OCI-LY3 (cell line): ENCODE measurements at regions not wholly inside any gene's neighbourhood (a gene's known extent, or its start where the extent isn't known, plus 50 kb on each side); places are given as distances from the start of the nearest gene placed in this dataset.

ENCODE experiments used
- H2AFZ ChIP-seq: fragments of 200-600, 300-600 bp; shearing (Covaris generic); 2 replicates; pipeline ENCODE4 v1.6.0; 2014; ENCODE audit warnings: antibody characterized with exemption, low read depth, low read length
- H3K27ac ChIP-seq: fragments of 200-600, 300-600 bp; sonication (generic); 2 replicates; pipeline ENCODE4 v1.5.1; 2014; ENCODE audit warnings: mild to moderate bottlenecking, low read length, moderate library complexity, mixed read lengths
- H3K27me3 ChIP-seq: fragments of 200-600, 300-600 bp; sonication (generic); 2 replicates; pipeline ENCODE4 v1.6.1; 2014; ENCODE audit warnings: low read depth, low read length, mixed read lengths
- H3K36me3 ChIP-seq: fragments of 200-600, 300-600 bp; sonication (generic); replicated peaks from 2 replicates; pipeline ENCODE3; 2014; ENCODE audit warnings: low read depth, low read length, mixed read lengths
- H3K4me1 ChIP-seq: fragments of 300-600, 200-600 bp; sonication (generic); 2 replicates; pipeline ENCODE4 v1.6.1; 2014; ENCODE audit warnings: low read length, mixed read lengths
- H3K4me2 ChIP-seq: fragments of 200-600, 300-600 bp; sonication (generic); 2 replicates; pipeline ENCODE4 v1.6.1; 2014; ENCODE audit warnings: low read length, mixed read lengths
- H3K4me3 ChIP-seq: fragments of 300-600, 200-600 bp; sonication (generic); 2 replicates; pipeline ENCODE4 v1.5.1; 2014; ENCODE audit warnings: antibody characterized with exemption, mild to moderate bottlenecking, low read length, moderate library complexity
- H3K79me2 ChIP-seq: fragments of 300-600, 200-600 bp; shearing (Covaris generic); 2 replicates; pipeline ENCODE4 v1.6.1; 2014; ENCODE audit warnings: mild to moderate bottlenecking, low read length, mixed read lengths
- H3K9ac ChIP-seq: fragments of 300-600, 200-600 bp; shearing (Covaris generic); 2 replicates; pipeline ENCODE4 v1.6.0; 2014; ENCODE audit warnings: mild to moderate bottlenecking, low read length, moderate library complexity
- H3K9me3 ChIP-seq: fragments of 200-600, 300-600 bp; shearing (Covaris generic); 2 replicates; pipeline ENCODE4 v1.6.1; 2014; ENCODE audit warnings: low read length, mixed read lengths; ENCODE audit not compliant: insufficient read depth
- H4K20me1 ChIP-seq: fragments of 200-600, 300-600 bp; sonication (generic); 2 replicates; pipeline ENCODE4 v1.6.1; 2016; ENCODE audit warnings: low read length, mixed read lengths; ENCODE audit not compliant: insufficient read depth
- CTCF ChIP-seq: fragments of 200-600, 300-600 bp; sonication (generic); IDR thresholded peaks from 2 replicates; pipeline ENCODE4 v1.5.1; 2014; ENCODE audit warnings: antibody characterized with exemption, low read length, low read depth
- EZH2phosphoT487 ChIP-seq: fragments of 200-600 bp; shearing (Covaris generic); IDR thresholded peaks from 2 replicates; pipeline ENCODE4 v1.6.1; 2018; ENCODE audit warnings: antibody characterized with exemption, mixed run types, low read depth

- TF ChIP-seq EZH2phosphoT487 (no peak), CTCF (no peak)
- no peak overlapping the region for H3K4me2 ChIP-seq
Measured at GRCh38 chr10:78483641-78484040, 450.0 kb downstream of the RPS24 start.

DNA sequence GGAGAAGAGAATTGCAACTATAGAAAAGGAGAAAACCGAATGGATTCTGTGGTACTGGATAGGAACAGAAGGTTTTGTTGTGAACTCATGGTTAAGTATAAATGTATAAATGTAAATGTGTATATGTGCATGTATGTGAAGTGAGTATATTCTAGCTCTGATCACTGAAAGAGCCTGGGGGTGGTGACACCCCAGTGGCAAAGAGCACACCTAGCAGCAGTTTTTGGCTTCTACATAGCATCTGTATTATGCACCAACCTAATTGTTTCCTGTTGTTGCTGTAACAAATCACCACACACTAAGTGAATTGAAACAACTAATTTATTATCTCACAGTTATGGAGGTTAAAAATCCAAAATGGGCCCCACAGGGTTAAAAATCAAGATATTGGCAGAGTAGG, 455.4 kb downstream of the RPS24 start:
- H3K9ac ChIP-seq, result no peak overlapping the region
- no peak overlapping the region for H3K4me2 ChIP-seq
- 0 out of 2 replicates have a peak, but pooled peaks cover 3% of the 10 kb centered on the region for H3K9me3 ChIP-seq
- TF ChIP-seq EZH2phosphoT487 (no peak), CTCF (no peak)
- no peaks in the 10 kb centered on the region for H3K36me3 ChIP-seq
- peaks cover 6% of the 10 kb centered on the region; the same call in 1 of the 2 replicates for H3K27me3 ChIP-seq
- H3K4me1 ChIP-seq, result no peaks in the 10 kb centered on the region
- H4K20me1 ChIP-seq, result no peaks in the 10 kb centered on the region
- no peak overlapping the region for H3K27ac ChIP-seq
- no peaks in the 10 kb centered on the region for H3K79me2 ChIP-seq
- H2AFZ ChIP-seq, result no peak overlapping the region
- H3K4me3 ChIP-seq, result no peak overlapping the region

More at GRCh38 chr10:78483641-78484040, 450.0 kb downstream of the RPS24 start:
- Histone ChIP-seq H3K4me1 (no peaks in the 10 kb centered on the region), H3K27me3 (peaks cover 34% of the 10 kb centered on the region), H2AFZ (no peak overlapping the region), H3K9ac (no peak overlapping the region), H3K9me3 (no peaks in the 10 kb centered on the region), H3K27ac (no peak overlapping the region), H4K20me1 (no peaks in the 10 kb centered on the region), H3K79me2 (no peaks in the 10 kb centered on the region), H3K4me3 (no peak overlapping the region), H3K36me3 (no peaks in the 10 kb centered on the region)

DNA sequence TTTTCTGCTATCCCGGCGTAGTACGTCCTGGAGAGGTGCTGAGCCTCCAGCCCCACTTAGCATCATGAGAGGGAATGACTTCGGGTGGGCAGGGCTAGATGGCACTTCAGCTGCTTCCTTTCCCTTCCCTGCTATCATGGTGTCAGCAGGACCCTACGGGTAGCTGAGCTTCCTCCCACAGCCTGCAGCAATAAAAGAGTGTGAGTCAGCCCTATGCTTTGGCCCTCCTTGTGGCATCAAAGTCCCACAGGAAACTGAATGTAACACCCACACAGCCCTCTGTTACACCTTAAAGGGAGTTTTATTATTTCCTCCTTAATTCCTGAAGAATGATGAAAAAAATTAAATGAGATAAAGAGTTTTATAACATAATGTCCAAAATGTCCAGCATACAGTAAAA, 458.1 kb downstream of the RPS24 start:
- H3K9me3 ChIP-seq, result 0 out of 2 replicates have a peak, but pooled peaks cover 3% of the 10 kb centered on the region
- H3K27ac ChIP-seq, result no peak overlapping the region
- TF ChIP-seq CTCF (no peak), EZH2phosphoT487 (no peak)
- H3K4me3 ChIP-seq, result no peak overlapping the region
- no peaks in the 10 kb centered on the region for H3K79me2 ChIP-seq
- no peaks in the 10 kb centered on the region for H4K20me1 ChIP-seq
- H3K9ac ChIP-seq, result no peak overlapping the region
- no peaks in the 10 kb centered on the region for H3K4me1 ChIP-seq
- no peak overlapping the region for H2AFZ ChIP-seq
- H3K36me3 ChIP-seq, result no peaks in the 10 kb centered on the region
- H3K4me2 ChIP-seq, result no peak overlapping the region
- peaks cover 4% of the 10 kb centered on the region for H3K27me3 ChIP-seq

DNA sequence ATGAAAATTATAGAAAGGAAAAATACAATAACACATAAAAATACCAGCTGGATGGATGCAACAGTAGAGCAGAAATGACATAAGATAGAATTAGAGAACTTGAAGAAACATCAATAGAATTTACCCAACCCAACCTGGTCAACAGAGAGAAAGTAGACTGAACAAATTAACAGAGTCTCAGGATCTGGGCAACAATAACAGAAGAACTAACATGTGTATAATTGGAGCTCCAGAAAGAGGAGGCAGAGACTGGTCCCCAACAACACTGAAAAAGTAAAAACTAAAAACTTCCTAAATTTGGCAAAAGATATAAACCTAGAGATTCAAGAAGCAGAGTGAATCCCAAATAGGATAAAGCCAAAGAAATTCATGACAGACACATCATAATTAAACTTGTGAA, 458.8 kb downstream of the RPS24 start:
- Histone ChIP-seq H3K4me3 (no peak overlapping the region), H3K9me3 (0 out of 2 replicates have a peak, but pooled peaks cover 3% of the 10 kb centered on the region), H3K27me3 (peaks cover 8% of the 10 kb centered on the region), H3K79me2 (no peaks in the 10 kb centered on the region), H3K4me2 (no peak overlapping the region), H3K27ac (no peak overlapping the region), H3K9ac (no peak overlapping the region), H2AFZ (no peak overlapping the region), H3K36me3 (no peaks in the 10 kb centered on the region), H4K20me1 (no peaks in the 10 kb centered on the region), H3K4me1 (no peaks in the 10 kb centered on the region)
- TF ChIP-seq EZH2phosphoT487, result no peak

GRCh38 chr10:78494179-78494578, 460.5 kb downstream of the RPS24 start:
- Histone ChIP-seq H3K4me1 (no peaks in the 10 kb centered on the region), H3K79me2 (no peaks in the 10 kb centered on the region), H3K27ac (no peak overlapping the region), H2AFZ (no peak overlapping the region), H3K4me2 (no peak overlapping the region), H3K27me3 (peaks cover 12% of the 10 kb centered on the region), H3K9me3 (0 out of 2 replicates have a peak, but pooled peaks cover 3% of the 10 kb centered on the region), H3K4me3 (no peak overlapping the region), H3K9ac (no peak overlapping the region), H3K36me3 (no peaks in the 10 kb centered on the region), H4K20me1 (no peaks in the 10 kb centered on the region)
- no peak for TF ChIP-seq EZH2phosphoT487
- TF ChIP-seq CTCF, result no peak
